ENCODE measurements at regions not wholly inside any gene's neighbourhood (a gene's known extent, or its start where the extent isn't known, plus 50 kb on each side); places are given as distances from the start of the nearest gene placed in this dataset.
"Not testable (repeated sequence)": the region's sequence is repeated elsewhere in the genome, so short reads cannot be mapped to it uniquely, and the experiment has no call there.

GRCh38 chr6:4632421-4632820 is 143.8 kb upstream of the CDYL start:
- Histone ChIP-seq H3K27ac (no peak overlapping the region), H3K36me3 (no peaks in the 10 kb centered on the region), H3K27me3 (no peaks in the 10 kb centered on the region), H3K9me3 (peaks cover 0 to 21% of the 10 kb centered on the region in 2 donors), H3K4me1 (no peaks in the 10 kb centered on the region), H3K4me3 (no peak overlapping the region)
- DNase-seq (ENCODE audit: low spot score), result no peak
- no peak for TF ChIP-seq CTCF (IDR thresholded peaks at IDR 0.05)

- H3K27ac ChIP-seq; H3K27me3 ChIP-seq; H3K36me3 ChIP-seq; DNase-seq (ENCODE audit: low spot score); H3K4me1 ChIP-seq; H3K4me3 ChIP-seq: not testable (repeated sequence)
- H3K9me3 ChIP-seq, result peaks cover 0 to 21% of the 10 kb centered on the region in 2 donors
Measured at GRCh38 chr6:4629789-4630188, 146.4 kb upstream of the CDYL start.

GRCh38 chr6:4625557-4625956 is 150.6 kb upstream of the CDYL start:
- H3K4me3 ChIP-seq, result no peak overlapping the region
- DNase-seq (ENCODE audit: low spot score), result no peak
- no peak overlapping the region for H3K27ac ChIP-seq
- peaks cover 0 to 19% of the 10 kb centered on the region in 2 donors for H3K9me3 ChIP-seq
- no peaks in the 10 kb centered on the region for H3K27me3 ChIP-seq
- TF ChIP-seq CTCF (IDR thresholded peaks at IDR 0.05), result no peak
- H3K4me1 ChIP-seq, result no peaks in the 10 kb centered on the region
- H3K36me3 ChIP-seq, result no peaks in the 10 kb centered on the region

- no peak for TF ChIP-seq CTCF (IDR thresholded peaks at IDR 0.05)
- H3K4me3 ChIP-seq, result no peak overlapping the region
- no peaks in the 10 kb centered on the region for H3K36me3 ChIP-seq
- peaks cover 0 to 10% of the 10 kb centered on the region in 2 donors for H3K9me3 ChIP-seq
- H3K27ac ChIP-seq, result no peak overlapping the region
- DNase-seq (ENCODE audit: low spot score), result no peak
- H3K4me1 ChIP-seq, result no peaks in the 10 kb centered on the region
- H3K27me3 ChIP-seq, result no peaks in the 10 kb centered on the region
Measured at GRCh38 chr6:4624726-4625125, 151.5 kb upstream of the CDYL start.

GRCh38 chr6:4620284-4621151 is 155.7 kb upstream of the CDYL start:
- H3K4me3 ChIP-seq, result no peak overlapping the region
- H3K27ac ChIP-seq, result no peak overlapping the region
- no peaks in the 10 kb centered on the region for H3K9me3 ChIP-seq
- H3K36me3 ChIP-seq, result no peaks in the 10 kb centered on the region
- TF ChIP-seq CTCF (IDR thresholded peaks at IDR 0.05), result no peak
- DNase-seq (ENCODE audit: low spot score), result no peak
- peaks cover 0 to 5% of the 10 kb centered on the region in 2 donors for H3K4me1 ChIP-seq
- H3K27me3 ChIP-seq, result no peaks in the 10 kb centered on the region

GRCh38 chr6:4616311-4616710 is 159.9 kb upstream of the CDYL start:
- no peak overlapping the region for H3K4me3 ChIP-seq
- no peaks in the 10 kb centered on the region for H3K36me3 ChIP-seq
- H3K9me3 ChIP-seq, result no peaks in the 10 kb centered on the region
- H3K4me1 ChIP-seq, result peaks cover 0 to 5% of the 10 kb centered on the region in 2 donors
- no peaks in the 10 kb centered on the region for H3K27me3 ChIP-seq
- no peak for DNase-seq (ENCODE audit: low spot score)
- TF ChIP-seq CTCF (IDR thresholded peaks at IDR 0.05), result no peak
- no peak overlapping the region for H3K27ac ChIP-seq

Data from right atrium auricular region (tissue), 2 donors.